HepG2 (cell line): ENCODE measurements at regions not wholly inside any gene's neighbourhood (a gene's known extent, or its start where the extent isn't known, plus 50 kb on each side); places are given as distances from the start of the nearest gene placed in this dataset.
A peak's percentile ranks its signal among the peaks of the same experiment; 100 is the strongest.
"Not testable (repeated sequence)": the region's sequence is repeated elsewhere in the genome, so short reads cannot be mapped to it uniquely, and the experiment has no call there.

ENCODE experiments used
- ATAC-seq: fragments of 200-7000 bp; cut with Tn5 transposase; 3 replicates; pipeline ENCODE4 v1.9.1; 2020; ENCODE audit warnings: mild to moderate bottlenecking, moderate library complexity
- BruUV-seq: library from RNA; stranded (reverse); fragments of 400-500 nt; replicated peaks from 2 replicates; lab custom pipeline; 2021; lab: Mats Ljungman, UMichigan
- CTCF ChIA-PET: fragments of 300-600 bp; formaldehyde crosslinking; extraction: SDS; loops from one replicate; lab custom pipeline; 2021; ENCODE audit warnings: low total read pairs, inconsistent platforms, low intra/inter-chr PET ratio; lab: Yijun Ruan, JAX
- POLR2A ChIA-PET: fragments of 350-600 bp; sonication (Branson Sonifier 250); formaldehyde crosslinking; loops from one replicate; lab custom pipeline; 2020; ENCODE audit warnings: antibody characterized with exemption, inconsistent platforms; lab: Yijun Ruan, JAX
- DNase-seq: peaks from one replicate; pipeline ENCODE4 v3.0.0-alpha.2; 2015; ENCODE audit warnings: low spot score
- FAIRE-seq: peaks from 3 replicates; lab custom pipeline; 2011; peaks lifted over from hg19 to GRCh38; lab: Jason Lieb, UNC
- H2AFZ ChIP-seq: one replicate; pipeline ENCODE4 v1.6.1; 2011; ENCODE audit warnings: low read length, inconsistent platforms
- H3K27ac ChIP-seq: fragments of 300-600 bp; 3 replicates; pipeline ENCODE4 v1.8.0; 2011; ENCODE audit warnings: mixed run types, mild to moderate bottlenecking, mixed read lengths, low read length, inconsistent platforms; ENCODE audit not compliant: insufficient read depth; ENCODE audit errors: extremely low read length
- H3K27me3 ChIP-seq, 2 experiments: fragments of 200-600 bp in 1 of 2; 2 replicates in 1 of 2; 3 replicates in 1 of 2; pipeline versions ENCODE4 v1.6.0 to v1.8.0; 2011; ENCODE audit warnings: low read length in 2 of 2, mild to moderate bottlenecking in 2 of 2, moderate library complexity in 2 of 2, inconsistent platforms in 1 of 2; ENCODE audit not compliant: insufficient read depth in 2 of 2, control insufficient read depth in 1 of 2
- H3K36me3 ChIP-seq, 2 experiments: fragments of 200-600 bp in 1 of 2; replicated peaks in 1 of 2; 2 replicates in 1 of 2; 3 replicates in 1 of 2; pipeline versions ENCODE4 v1.5.1 to v1.8.0; 2011; ENCODE audit warnings: low read length in 2 of 2, inconsistent platforms in 1 of 2; ENCODE audit not compliant: insufficient read depth in 2 of 2, control insufficient read depth in 1 of 2
- H3K4me1 ChIP-seq: 2 replicates; pipeline ENCODE4 v1.5.1; 2012; ENCODE audit warnings: low read length, inconsistent platforms; ENCODE audit not compliant: insufficient read depth
- H3K4me2 ChIP-seq: 2 replicates; pipeline ENCODE4 v1.6.0; 2011; ENCODE audit warnings: low read depth, low read length, inconsistent platforms
- H3K4me3 ChIP-seq, 3 experiments: fragments of 200-600 bp in 1 of 3; sonication (generic), shearing (Covaris generic) in 1 of 3; replicated peaks in 1 of 3; 2 replicates each; pipeline ENCODE4 v1.5.1; 2011 to 2016; ENCODE audit warnings: low read length in 3 of 3, inconsistent platforms in 2 of 3, low read depth in 2 of 3, mild to moderate bottlenecking in 2 of 3, control low read depth in 1 of 3, mixed read lengths in 1 of 3; ENCODE audit not compliant: insufficient read depth in 1 of 3
- H3K79me2 ChIP-seq: one replicate; pipeline ENCODE4 v1.6.1; 2011; ENCODE audit warnings: low read length, inconsistent platforms; ENCODE audit not compliant: insufficient read depth
- H3K9ac ChIP-seq: 2 replicates; pipeline ENCODE4 v1.6.0; 2011; ENCODE audit warnings: mild to moderate bottlenecking, low read depth, low read length, inconsistent platforms; ENCODE audit not compliant: insufficient read depth
- H3K9me3 ChIP-seq: 2 replicates; pipeline ENCODE4 v1.5.1; 2012; ENCODE audit warnings: mild to moderate bottlenecking, low read length
- H4K20me1 ChIP-seq: 2 replicates; pipeline ENCODE4 v1.6.0; 2011; ENCODE audit warnings: inconsistent platforms, mild to moderate bottlenecking, low read length, moderate library complexity; ENCODE audit not compliant: insufficient read depth
- HMG20B ChIP-seq: conservative IDR thresholded peaks from 2 replicates; pipeline ENCODE4 v1.6.1; 2016; ENCODE audit warnings: missing genetic modification reagents, missing compliant biosample characterization
- JARID2 ChIP-seq: sonication (generic); formaldehyde crosslinking; IDR thresholded peaks from 2 replicates; pipeline ENCODE4 v1.8.1; 2023; ENCODE audit warnings: missing genetic modification reagents, inconsistent platforms; ENCODE audit not compliant: insufficient replicate concordance
- NR1H2 ChIP-seq: sonication (generic); formaldehyde crosslinking; IDR thresholded peaks from 2 replicates; pipeline ENCODE4 v1.8.1; 2022; ENCODE audit warnings: low read depth, missing genetic modification reagents, borderline replicate concordance
- REST ChIP-seq, 2 experiments: IDR thresholded peaks; 2 replicates each; pipeline ENCODE4 v1.6.1; 2011 to 2012; ENCODE audit warnings: low read length in 2 of 2, borderline replicate concordance in 1 of 2, low read depth in 1 of 2, mild to moderate bottlenecking in 1 of 2, moderate library complexity in 1 of 2
- SUZ12 ChIP-seq: fragments of 150-350 bp; IDR thresholded peaks from 2 replicates; pipeline ENCODE4 v1.6.1; 2014; ENCODE audit warnings: low read depth, low read length
- ZBTB4 ChIP-seq: sonication (generic); formaldehyde crosslinking; IDR thresholded peaks from 2 replicates; pipeline ENCODE4 v1.4.0; 2020; ENCODE audit warnings: missing genetic modification reagents, mild to moderate bottlenecking, borderline replicate concordance
- ZNF564 ChIP-seq: sonication (generic); formaldehyde crosslinking; IDR thresholded peaks from 2 replicates; pipeline ENCODE4 v1.8.1; 2023; ENCODE audit warnings: mild to moderate bottlenecking, missing genetic modification reagents
- ZNF629 ChIP-seq: sonication (generic); formaldehyde crosslinking; conservative IDR thresholded peaks from 2 replicates; pipeline ENCODE4 v1.5.0; 2020; ENCODE audit warnings: missing genetic modification reagents
- WGBS: methylation state at CpG from one replicate; pipeline ENCODE4 v1.1.6; 2017; ENCODE audit warnings: low lambda C conversion rate; 5-methylcytosine and 5-hydroxymethylcytosine counted together
- in situ Hi-C: cut with HindIII; loops from 2 replicates; pipeline ENCODE4 v1.10.0; 2017; ENCODE audit warnings: low pct_unique_long_range_greater_than_20kb; ENCODE audit not compliant: extremely low pct_ligation_motif_present
- intact Hi-C: fragments of 100-400 bp; cut with micrococcal nuclease; formaldehyde crosslinking; loops from one replicate; pipeline ENCODE4 v1.10.0; 2022; ENCODE audit not compliant: unreplicated experiment

GRCh38 chr1:24247337-24247736 lies 60.2 kb upstream of the IFNLR1 start:
- POLR2A ChIA-PET, BruUV-seq, intact Hi-C loops, in situ Hi-C loops, H3K4me3 ChIP-seq, FAIRE-seq, H3K9ac ChIP-seq, DNase-seq, CTCF ChIA-PET, H3K36me3 ChIP-seq, H2AFZ ChIP-seq, H3K9me3 ChIP-seq, ATAC-seq, H4K20me1 ChIP-seq, H3K27ac ChIP-seq, H3K79me2 ChIP-seq, H3K4me2 ChIP-seq, H3K4me1 ChIP-seq, H3K27me3 ChIP-seq: not testable (repeated sequence)
- WGBS, result 54% methylated on average over 7 of the region's 7 CpGs

GRCh38 chr1:24244519-24245268 lies 57.6 kb upstream of the IFNLR1 start:
- CTCF ChIA-PET, result no interaction called here
- Histone ChIP-seq H4K20me1 (no peaks in the 10 kb centered on the region), H3K27ac (no peak overlapping the region), H3K9me3 (no peaks in the 10 kb centered on the region), H3K4me1 (no peaks in the 10 kb centered on the region), H3K9ac (no peak overlapping the region), H3K27me3 (peaks cover 0 to 7% of the 10 kb centered on the region in 2 experiments; a peak in 1 of 5 replicates), H2AFZ (no peak overlapping the region), H3K36me3 (no peaks in the 10 kb centered on the region), H3K79me2 (no peaks in the 10 kb centered on the region), H3K4me2 (no peak overlapping the region), H3K4me3 (no peak overlapping the region)
- no peak for FAIRE-seq
- in situ Hi-C loops, result no loop called here
- TF ChIP-seq SUZ12 (no peak), ZNF564 (CRISPR knock-in tag) (no peak), JARID2 (no peak), HMG20B (no peak), ZNF629 (CRISPR knock-in tag) (peak; percentile 41), ZBTB4 (CRISPR knock-in tag) (no peak), NR1H2 (CRISPR knock-in tag) (no peak), REST (IDR thresholded peaks at IDR 0.05; ENCODE audit: borderline replicate concordance in 1 of 2, low read depth in 1 of 2, low read length in 2 of 2) (no peak)
- no peak for DNase-seq
- intact Hi-C loops, result no loop called here
- BruUV-seq, result no TSS peak
- POLR2A ChIA-PET, result no interaction called here
- no peak for ATAC-seq
- WGBS, result 0% methylated on average over 1 of the region's 2 CpGs
